ENCODE measurements at regions not wholly inside any gene's neighbourhood (a gene's known extent, or its start where the extent isn't known, plus 50 kb on each side); places are given as distances from the start of the nearest gene placed in this dataset.

DNA sequence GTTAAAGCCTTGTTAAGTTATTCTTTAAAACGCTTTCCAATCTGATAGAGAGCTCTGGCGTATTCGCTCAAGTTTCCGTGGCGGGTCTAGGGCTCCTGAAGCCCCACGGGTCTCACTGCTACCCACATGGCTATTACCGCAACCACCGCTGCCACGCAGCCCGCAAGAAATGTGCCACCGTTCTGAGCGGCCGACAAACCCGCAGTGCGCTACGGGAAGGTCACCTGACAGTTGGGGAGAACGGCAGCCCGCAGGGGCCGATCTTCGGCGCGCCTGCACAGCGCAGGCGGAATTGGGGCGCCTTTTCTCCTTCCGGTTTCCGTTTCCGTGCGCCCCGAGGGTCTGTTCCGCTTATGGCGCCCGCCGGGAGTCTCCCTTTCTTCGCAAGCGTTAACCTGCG is 76.6 kb upstream of the SNRPN start:
- TF ChIP-seq FOXA1 (IDR thresholded peaks at IDR 0.05) (no peak), FOXM1 (IDR thresholded peaks at IDR 0.05; ENCODE audit: borderline replicate concordance) (no peak), FOXK2 (IDR thresholded peaks at IDR 0.05) (no peak), BHLHE40 (IDR thresholded peaks at IDR 0.05; ENCODE audit: borderline replicate concordance) (no peak), SUZ12 (IDR thresholded peaks at IDR 0.05) (no peak), NFRKB (IDR thresholded peaks at IDR 0.05) (no peak), TARDBP (IDR thresholded peaks at IDR 0.05) (no peak), HDGF (IDR thresholded peaks at IDR 0.05; ENCODE audit: borderline replicate concordance) (no peak), SP1 (IDR thresholded peaks at IDR 0.05) (no peak)
